GM18498 (cell line): ENCODE measurements at regions not wholly inside any gene's neighbourhood (a gene's known extent, or its start where the extent isn't known, plus 50 kb on each side); places are given as distances from the start of the nearest gene placed in this dataset.
"Not testable (repeated sequence)": the region's sequence is repeated elsewhere in the genome, so short reads cannot be mapped to it uniquely, and the experiment has no call there.

Experiments used
- ATAC-seq: cut with Tn5 transposase; IDR thresholded peaks from one replicate; pipeline ENCODE4 v1.9.1; 2021; ENCODE audit warnings: mild to moderate bottlenecking, moderate library complexity; ENCODE audit not compliant: unreplicated experiment

DNA sequence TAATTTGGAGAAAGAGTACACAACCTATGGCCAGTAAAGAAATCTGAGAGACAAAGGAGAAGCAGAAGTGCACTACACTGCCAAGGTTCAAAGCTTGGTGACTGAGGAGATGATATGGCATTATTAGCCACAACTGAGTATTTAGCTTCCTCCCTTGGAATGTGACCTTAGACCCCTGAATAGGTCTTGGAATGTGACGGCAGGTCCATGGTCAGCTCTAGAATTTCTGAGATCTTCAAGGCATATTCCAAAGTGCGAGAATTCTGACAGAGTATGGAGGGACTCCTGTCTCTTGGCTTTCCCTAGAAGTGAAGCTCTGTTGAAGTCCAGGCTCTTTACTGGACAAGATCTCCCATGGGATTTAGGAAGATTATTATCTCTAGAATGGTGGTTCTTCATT, 130.0 kb upstream of the FN1 start:
- no peak for ATAC-seq

DNA sequence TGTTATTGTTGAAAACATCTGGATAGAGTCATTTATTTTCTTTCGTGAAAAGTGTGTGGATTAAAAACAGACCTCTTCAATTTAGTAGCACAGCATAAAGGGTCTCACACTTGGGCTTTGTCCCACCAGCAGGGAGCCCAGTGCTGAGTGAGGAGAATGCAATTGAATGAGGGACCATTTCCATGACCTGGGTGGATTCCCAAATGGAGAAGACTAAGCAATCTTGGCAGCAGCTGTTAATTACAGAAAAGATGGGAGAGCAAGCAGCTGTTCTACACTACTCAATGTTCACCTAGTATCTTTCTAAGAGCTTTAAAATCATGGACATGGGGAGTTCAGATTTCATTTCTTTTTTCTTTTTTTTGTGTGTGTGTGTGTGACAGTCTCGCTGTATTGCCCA, 121.8 kb upstream of the FN1 start:
- no peak for ATAC-seq

GRCh38 chr2:215556979-215557378, 121.1 kb upstream of the FN1 start:
- ATAC-seq = no peak

DNA sequence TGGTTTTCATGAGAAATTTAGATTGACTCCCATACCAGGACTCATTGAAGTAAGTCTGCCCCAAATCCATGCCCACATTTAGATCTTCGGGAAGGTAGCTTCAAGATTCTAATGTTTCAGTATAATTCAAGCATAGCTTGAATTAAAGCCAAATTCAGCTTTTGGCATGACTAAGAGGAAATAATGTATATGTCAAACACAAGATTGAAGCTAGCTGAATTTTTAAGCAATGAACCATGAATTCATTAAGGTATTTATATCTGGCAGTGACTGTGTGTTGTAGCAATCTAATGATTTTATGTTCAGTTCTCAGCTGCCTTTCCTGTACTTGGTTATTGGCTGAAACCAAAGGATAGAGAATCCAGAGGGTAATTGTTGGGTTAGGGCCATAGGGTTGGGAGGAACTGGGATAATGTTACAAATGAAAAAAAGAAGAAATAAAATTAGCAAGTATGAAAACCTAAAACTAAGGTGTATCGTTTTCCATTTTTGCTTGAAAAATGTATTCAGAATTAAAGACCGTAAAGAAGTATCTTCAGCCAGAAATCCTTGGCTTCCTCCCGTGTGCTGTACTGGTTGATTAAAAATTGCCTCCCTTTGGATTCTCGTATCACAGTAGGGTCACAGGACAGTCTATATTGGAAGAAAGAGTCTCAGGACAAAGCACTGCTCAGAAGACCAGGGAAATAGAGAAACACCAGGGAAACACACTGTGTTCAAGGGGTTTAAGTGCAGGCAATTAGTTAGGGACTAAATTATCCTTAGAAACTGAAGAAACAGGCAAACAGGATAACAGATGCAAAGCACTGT, 119.0 kb upstream of the FN1 start:
- no peak for ATAC-seq

- no peak for ATAC-seq
Measured at GRCh38 chr2:215553946-215554345, 118.1 kb upstream of the FN1 start.

DNA sequence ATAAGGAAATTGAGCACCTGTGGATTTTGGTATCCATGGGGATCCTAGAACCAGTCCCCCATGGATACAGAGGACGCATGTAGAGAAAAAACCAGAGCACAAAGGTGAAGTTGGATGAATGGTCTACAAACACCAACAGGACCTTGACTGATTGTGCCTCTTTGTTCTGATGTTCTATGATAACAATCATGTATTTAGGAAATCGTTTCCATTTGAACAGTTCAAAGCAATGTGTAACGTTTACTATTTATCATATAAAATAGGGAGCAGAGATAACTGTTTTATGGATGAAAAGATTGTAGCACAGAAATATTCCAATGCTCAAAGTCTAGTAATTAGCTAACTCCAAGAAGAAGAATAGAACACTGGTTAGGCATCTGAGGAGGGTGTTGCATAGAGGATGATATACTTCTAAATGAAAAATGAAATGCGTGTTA, 116.3 kb upstream of the FN1 start:
- no peak for ATAC-seq

- no peak for ATAC-seq
Measured at GRCh38 chr2:215550331-215550730, 114.5 kb upstream of the FN1 start.

DNA sequence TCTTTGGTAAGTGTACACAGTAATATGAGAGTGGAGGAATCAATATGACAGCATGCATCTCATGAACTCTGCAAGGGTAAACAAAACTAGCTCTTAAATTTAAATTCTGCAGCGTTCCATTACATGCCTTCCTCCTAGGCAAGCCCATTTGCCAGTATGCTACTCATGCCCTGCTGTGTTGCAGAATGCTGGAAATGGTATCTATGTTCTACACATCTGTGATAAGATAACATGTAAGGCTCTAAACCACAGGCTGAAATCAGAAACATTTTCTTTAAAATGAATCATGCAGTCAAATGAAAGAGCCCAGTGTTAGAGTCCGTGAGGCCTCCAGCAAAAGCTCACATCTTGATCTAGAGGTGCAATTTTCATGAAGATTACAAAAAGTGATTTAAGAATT, 112.8 kb upstream of the FN1 start:
- ATAC-seq = no peak

DNA sequence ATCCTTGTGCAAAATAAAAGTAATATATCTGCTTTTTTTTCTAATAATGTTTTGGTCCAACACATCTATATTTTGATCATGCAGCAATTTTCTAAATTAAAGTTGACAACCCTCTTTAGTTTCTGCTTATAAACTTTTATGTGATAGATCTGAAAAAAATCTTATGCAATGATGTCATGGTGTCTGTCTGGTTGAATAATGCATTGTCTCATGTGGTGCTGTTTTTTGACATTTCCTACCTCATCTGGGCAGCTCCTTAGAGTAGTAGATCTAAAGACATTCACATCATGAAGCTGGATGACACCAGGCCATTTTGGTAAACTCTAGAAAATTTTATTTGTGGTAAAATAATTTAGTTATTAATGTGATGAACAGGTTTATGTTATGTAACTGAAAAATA, 106.8 kb upstream of the FN1 start:
- no peak for ATAC-seq

DNA sequence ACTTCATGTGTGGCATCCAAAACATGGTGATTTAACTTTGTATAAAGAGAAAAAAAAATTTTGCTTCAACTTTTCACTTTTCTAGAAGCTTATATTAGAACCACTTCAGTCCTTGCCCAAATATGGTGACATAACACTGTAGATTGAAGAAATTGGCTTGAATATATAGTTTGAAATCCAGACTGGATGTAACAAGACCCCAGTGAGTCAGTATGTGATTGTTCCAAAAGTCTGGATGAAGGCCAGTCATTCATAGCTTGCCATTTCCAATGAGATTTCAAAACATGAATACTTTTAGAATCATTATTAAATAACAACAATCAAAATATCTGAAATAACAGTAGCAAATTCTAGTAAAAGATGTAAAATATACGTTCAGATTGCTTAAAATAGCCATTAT, 104.8 kb upstream of the FN1 start:
- no peak for ATAC-seq

- ATAC-seq = no peak
Measured at GRCh38 chr2:215537611-215538010, 101.7 kb upstream of the FN1 start.

GRCh38 chr2:215536510-215536909, 100.6 kb upstream of the FN1 start:
- no peak for ATAC-seq

DNA sequence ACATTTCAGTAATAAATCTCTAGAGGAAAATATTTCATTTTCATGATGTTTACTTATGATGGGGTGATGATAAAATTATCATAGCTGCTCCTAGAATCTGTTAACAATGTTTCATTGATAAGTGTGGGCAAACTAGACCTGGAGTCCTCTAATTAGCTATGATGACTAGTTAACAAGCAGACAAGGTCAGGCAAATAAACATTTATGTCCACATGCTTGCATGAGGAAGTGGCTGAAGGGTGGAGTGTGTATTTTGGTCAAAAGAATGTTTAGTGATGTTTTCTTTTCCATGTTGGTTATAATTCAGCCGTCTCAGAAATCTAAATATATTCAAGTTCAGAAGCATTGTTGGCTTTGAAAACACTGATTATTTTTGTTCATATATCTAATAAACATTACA, 99.9 kb upstream of the FN1 start:
- ATAC-seq = no peak

GRCh38 chr2:215535125-215535668, 99.3 kb upstream of the FN1 start:
- ATAC-seq = no peak

GRCh38 chr2:215533716-215534115, 97.8 kb upstream of the FN1 start:
- ATAC-seq = not testable (repeated sequence)

DNA sequence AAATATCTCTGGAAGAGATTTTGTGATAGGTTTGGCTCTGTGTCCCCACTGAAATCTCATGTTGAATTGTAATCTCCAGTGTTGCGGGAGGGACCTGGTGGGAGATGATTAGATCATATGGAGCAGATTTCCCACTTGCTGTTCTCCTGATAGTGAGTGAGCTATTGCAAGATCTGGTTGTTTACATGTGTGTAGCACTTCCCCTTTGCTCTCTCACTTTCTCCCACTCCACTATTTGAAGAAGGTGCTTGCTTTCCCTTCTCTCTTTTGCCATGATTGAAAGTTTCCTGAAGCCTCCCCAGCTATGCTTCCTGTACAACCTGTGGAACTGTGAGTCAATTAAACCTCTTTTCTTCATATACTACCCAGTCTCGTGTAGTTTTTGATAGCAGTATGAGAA, 97.0 kb upstream of the FN1 start:
- no peak for ATAC-seq

GRCh38 chr2:215531284-215531683, 95.4 kb upstream of the FN1 start:
- ATAC-seq = no peak

DNA sequence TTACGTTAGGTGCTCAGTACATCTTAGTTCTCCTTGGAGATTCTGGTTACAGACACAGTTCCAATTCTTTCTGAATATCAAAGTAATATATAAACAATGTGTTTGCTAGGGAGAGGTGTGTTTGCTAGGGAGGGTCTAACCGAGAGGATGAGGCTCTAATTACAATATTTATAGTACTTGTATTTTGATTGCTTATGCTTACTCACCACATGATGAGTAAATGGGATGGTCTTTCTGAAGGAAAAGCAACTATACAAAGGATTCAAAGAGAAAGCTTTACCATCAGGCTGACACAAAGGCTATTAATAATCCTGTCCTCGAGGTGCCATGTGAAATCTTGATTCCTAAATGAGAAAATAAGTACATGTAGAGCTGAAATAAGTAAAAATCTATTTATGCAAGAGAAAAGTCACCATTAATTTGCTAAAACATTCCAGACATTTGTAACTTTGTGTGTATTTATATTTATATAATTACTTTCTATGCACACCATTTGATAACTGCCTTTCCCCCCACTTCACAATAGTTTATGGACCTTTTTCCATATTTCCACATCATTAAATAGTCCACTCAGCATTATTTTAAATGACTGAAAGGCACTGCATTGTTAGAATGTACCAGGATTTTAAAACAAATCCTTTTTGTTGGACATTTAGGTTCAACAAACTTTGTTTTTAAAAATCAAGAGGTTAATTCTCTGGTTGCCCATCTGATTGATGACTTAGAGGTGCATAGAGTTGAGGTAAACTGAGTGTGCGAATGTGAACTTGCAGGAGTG, 94.5 kb upstream of the FN1 start:
- ATAC-seq = no peak

GRCh38 chr2:215529271-215529670, 93.4 kb upstream of the FN1 start:
- ATAC-seq = no peak

- no peak for ATAC-seq
Measured at GRCh38 chr2:215528555-215528954, 92.7 kb upstream of the FN1 start.

DNA sequence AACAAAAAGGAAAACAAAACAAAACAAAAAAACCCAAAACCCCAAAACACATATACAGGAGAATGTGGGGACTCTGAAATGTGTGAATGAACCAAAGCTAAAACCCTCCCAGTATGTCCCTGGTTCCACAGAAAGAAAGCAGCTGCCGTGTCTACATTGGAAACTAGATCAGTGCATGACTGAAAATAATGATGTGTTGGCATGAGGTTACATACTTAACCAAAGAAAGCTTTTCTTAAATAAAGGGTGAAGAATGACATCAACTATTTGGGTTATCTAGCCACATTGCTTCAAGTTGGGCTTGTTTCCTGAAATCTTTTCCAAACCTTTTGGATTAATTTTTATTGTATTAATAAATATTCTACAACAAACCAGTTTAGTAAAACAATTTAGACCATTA, 91.9 kb upstream of the FN1 start:
- no peak for ATAC-seq

DNA sequence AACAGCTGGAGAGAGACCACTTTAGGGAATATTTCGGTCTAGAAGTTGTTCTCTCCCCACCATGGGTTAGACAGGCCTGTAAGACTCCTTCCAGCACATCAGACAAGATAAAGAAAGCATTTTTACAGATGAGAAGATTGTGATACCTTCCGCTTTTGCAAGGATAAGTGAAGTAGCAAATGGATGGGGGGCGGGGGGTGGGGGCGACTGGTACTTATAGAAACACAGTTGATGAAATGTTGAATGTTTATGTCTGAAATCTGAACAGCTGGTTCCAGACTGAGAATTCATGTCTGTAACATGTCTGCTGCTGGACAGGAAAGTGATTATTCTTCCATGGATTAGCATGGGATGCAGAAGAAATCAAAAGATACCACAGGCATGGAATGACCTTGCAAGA, 90.5 kb upstream of the FN1 start:
- no peak for ATAC-seq
